Fibroblast of the aortic adventitia (primary cell): ENCODE measurements at regions not wholly inside any gene's neighbourhood (a gene's known extent, or its start where the extent isn't known, plus 50 kb on each side); places are given as distances from the start of the nearest gene placed in this dataset.

Source experiments
- DNase-seq: peaks from one replicate; pipeline ENCODE4 v3.0.0-alpha.2; 2010; ENCODE audit warnings: low read depth
- H3K4me3 ChIP-seq: 2 replicates; pipeline ENCODE4 v1.5.1; 2011; ENCODE audit warnings: low read depth, mild to moderate bottlenecking, control low read depth, low read length, moderate library complexity
- TF ChIP-seq, protein P1 (sequence below): IDR thresholded peaks from 2 replicates; pipeline ENCODE4 v1.5.1; 2011; ENCODE audit warnings: mild to moderate bottlenecking, low read length, control low read depth, inconsistent platforms; ENCODE audit not compliant: insufficient read depth

DNA sequence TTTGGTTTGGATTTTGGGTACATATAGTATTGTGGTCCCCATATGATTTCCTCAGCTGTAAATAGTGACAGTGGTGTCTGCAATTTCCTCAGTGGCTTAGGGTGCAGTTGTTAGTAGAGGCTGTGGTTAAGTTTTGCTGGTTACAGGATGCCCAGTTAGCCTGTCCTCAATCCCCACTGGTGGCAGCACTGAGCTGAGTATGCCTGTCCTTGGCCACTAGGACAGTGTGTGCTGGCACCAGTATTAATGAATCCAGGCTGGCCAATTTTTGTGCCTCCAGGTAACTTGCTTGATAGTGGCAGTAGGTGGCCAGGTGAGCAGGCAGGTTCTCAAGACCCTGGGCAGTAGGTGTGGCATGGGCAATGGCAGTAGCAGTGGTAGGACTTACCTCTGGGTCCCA is 973.1 kb downstream of the TMEM182 start:
- TF ChIP-seq, protein P1, sequence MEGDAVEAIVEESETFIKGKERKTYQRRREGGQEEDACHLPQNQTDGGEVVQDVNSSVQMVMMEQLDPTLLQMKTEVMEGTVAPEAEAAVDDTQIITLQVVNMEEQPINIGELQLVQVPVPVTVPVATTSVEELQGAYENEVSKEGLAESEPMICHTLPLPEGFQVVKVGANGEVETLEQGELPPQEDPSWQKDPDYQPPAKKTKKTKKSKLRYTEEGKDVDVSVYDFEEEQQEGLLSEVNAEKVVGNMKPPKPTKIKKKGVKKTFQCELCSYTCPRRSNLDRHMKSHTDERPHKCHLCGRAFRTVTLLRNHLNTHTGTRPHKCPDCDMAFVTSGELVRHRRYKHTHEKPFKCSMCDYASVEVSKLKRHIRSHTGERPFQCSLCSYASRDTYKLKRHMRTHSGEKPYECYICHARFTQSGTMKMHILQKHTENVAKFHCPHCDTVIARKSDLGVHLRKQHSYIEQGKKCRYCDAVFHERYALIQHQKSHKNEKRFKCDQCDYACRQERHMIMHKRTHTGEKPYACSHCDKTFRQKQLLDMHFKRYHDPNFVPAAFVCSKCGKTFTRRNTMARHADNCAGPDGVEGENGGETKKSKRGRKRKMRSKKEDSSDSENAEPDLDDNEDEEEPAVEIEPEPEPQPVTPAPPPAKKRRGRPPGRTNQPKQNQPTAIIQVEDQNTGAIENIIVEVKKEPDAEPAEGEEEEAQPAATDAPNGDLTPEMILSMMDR: no peak
- no peak for DNase-seq
- H3K4me3 ChIP-seq: no peak overlapping the region

DNA sequence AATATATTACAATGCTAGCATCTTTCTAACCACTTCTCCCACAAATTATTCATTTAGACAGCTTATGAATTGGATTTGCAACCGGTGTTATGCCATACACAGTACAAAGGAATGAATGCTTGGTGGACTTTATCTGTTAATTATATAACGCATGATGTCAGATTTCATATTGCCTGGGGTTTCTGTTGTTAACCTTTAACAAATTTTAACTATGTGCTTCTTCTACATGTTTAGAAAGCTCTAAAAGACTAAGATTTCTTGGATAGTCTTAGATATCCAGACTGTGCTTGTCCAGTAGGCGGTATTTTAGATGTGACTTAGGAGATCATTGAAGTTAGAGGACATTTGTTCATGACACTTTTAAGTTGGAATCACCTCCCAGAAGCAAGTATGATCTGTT is 976.3 kb downstream of the TMEM182 start:
- TF ChIP-seq, protein P1: no peak
- no peak for DNase-seq
- no peak overlapping the region for H3K4me3 ChIP-seq

DNA sequence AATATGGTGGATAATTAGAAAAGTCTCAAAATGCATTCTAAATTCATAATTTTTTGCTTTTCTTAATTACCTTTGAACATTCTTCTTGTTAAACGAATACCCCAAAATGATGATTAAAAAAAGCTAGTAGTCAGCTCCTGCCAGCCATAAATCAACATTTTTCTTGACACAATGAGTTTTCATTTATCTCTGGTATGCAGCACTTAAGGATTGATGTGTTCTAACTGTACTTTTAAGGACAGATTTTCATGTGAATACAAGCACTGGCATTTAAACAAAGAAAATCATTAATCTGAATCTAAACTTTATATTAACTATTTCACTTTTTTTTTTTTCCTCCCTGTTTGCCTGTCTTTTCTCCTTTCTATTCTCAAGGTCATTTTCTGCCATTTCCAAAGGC is 976.8 kb downstream of the TMEM182 start:
- H3K4me3 ChIP-seq: no peak overlapping the region
- no peak for DNase-seq
- TF ChIP-seq, protein P1: no peak

DNA sequence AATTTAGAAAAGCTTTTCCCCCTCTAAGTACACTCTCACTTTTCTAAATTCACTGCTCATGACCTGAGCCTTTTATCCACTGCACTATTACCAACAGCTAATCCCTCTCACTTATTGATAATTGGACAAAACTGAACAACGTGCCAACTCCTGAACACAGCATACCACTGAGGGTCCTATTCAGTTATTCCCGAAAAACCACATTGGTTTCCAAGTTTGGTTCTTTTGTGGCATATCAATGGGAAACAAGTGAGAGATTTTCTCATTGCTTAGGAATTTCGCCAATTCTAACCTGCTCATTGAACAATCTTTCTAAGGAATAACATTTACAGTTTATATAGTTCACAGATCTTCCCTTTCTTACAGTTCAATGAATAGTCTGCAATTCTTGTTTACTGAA is 977.4 kb downstream of the TMEM182 start:
- DNase-seq: no peak
- H3K4me3 ChIP-seq: no peak overlapping the region
- TF ChIP-seq, protein P1: no peak

DNA sequence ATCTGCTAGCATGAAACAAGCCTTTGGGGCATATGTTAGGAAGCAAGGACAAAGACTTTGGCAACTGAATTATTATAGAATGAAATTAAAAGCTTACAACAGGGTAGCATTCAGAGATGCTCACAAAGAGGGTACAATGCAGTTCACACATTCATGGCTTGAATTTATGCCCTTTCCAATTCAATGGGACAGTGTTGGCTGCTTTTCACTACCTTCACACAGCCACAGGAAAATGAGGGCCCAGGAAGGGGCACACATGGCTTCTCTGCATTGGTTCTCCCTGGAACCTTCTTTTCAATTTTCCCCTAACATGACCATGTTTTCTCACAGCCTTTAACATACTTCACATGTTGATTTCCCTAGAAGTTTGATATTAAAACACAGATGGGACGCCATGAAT is 978.1 kb downstream of the TMEM182 start:
- no peak for DNase-seq
- no peak overlapping the region for H3K4me3 ChIP-seq
- TF ChIP-seq, protein P1: no peak

DNA sequence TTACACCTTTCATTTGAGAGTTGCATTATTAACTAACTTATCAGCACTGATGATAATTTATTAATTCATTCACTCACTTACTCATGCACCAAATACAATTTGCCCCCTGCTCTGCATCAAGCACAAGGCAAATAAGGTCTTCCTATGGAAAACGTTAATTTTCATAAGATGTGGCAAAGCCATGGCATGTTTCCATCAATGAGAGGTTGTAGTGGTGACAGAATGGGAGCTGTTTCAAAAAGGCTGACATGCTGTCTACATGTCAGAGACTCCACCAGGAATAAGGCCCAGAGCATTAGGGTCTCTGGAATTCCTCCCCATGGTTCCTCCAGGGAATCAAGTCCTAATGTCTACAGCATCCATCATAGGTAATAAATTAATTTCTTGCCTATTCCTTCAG is 978.8 kb downstream of the TMEM182 start:
- DNase-seq: no peak
- TF ChIP-seq, protein P1: no peak

DNA sequence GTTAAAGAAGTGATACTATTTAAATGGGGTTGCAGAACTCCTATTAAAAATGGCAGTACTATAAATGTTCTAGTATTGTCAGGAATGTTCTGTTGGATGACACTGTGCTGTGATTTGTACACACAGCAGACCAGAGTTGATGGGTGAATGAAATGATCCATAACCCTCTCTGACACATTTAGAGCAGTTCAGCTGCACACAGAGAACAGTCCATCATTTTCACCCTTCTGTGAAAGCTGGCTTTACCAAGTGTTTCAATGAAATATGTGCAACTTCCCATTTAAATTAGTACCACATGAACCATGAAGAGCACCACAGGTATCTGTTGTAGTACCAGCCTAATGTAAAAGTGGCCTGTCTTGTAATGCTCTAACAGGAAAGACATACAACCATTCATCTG is 981.4 kb downstream of the TMEM182 start:
- no peak for DNase-seq
- TF ChIP-seq, protein P1: no peak

More for the DNA sequence above, 978.8 kb downstream of the TMEM182 start:
- no peak overlapping the region for H3K4me3 ChIP-seq

More for the DNA sequence above, 981.4 kb downstream of the TMEM182 start:
- H3K4me3 ChIP-seq: no peak overlapping the region
